GM23338 (cell line): ENCODE measurements at regions not wholly inside any gene's neighbourhood (a gene's known extent, or its start where the extent isn't known, plus 50 kb on each side); places are given as distances from the start of the nearest gene placed in this dataset.

Experiments
- EZH2 ChIP-seq: fragments of 200-600 bp; sonication (generic); IDR thresholded peaks from one replicate; pipeline ENCODE4 v1.8.0; 2017; ENCODE audit warnings: antibody characterized with exemption, mild to moderate bottlenecking, low read depth; ENCODE audit not compliant: unreplicated experiment
- EZH2phosphoT487 ChIP-seq: fragments of 200-600 bp; sonication (generic); IDR thresholded peaks from one replicate; pipeline ENCODE4 v1.8.1; 2018; ENCODE audit warnings: antibody characterized with exemption; ENCODE audit not compliant: unreplicated experiment
- NANOG ChIP-seq: IDR thresholded peaks from 2 replicates; pipeline ENCODE4 v1.6.1; 2016; ENCODE audit warnings: antibody characterized with exemption, borderline replicate concordance
- POLR2AphosphoS5 ChIP-seq: IDR thresholded peaks from 2 replicates; pipeline ENCODE4 v1.6.1; 2016; ENCODE audit warnings: antibody characterized with exemption, low read depth
- STAT1 ChIP-seq: IDR thresholded peaks from one replicate; pipeline ENCODE4 v1.6.1; 2016; ENCODE audit warnings: antibody characterized with exemption; ENCODE audit not compliant: unreplicated experiment
- ZNF114 ChIP-seq: fragments of 250-450 bp; sonication (Bioruptor Pico); IDR thresholded peaks from 2 replicates; pipeline ENCODE4 v1.5.0; 2020; ENCODE audit warnings: mild to moderate bottlenecking, moderate library complexity
- TF ChIP-seq, protein P1 (sequence below), 2 experiments: fragments of 200-600 bp in 1 of 2; sonication (generic) in 1 of 2; conservative IDR thresholded peaks; 2 replicates each; pipeline versions ENCODE4 v1.5.1 to v1.6.1; 2016 to 2017; ENCODE audit warnings: antibody characterized with exemption in 2 of 2, low read depth in 2 of 2, mild to moderate bottlenecking in 2 of 2, moderate library complexity in 1 of 2
- TF ChIP-seq, protein P2 (sequence below): IDR thresholded peaks from one replicate; pipeline ENCODE4 v1.6.1; 2018; ENCODE audit warnings: antibody characterized with exemption; ENCODE audit not compliant: unreplicated experiment
- TF ChIP-seq, protein P3 (sequence below): IDR thresholded peaks from 2 replicates; pipeline ENCODE4 v1.6.1; 2016; ENCODE audit warnings: antibody characterized with exemption

- TF ChIP-seq POLR2AphosphoS5: no peak
- TF ChIP-seq, protein P1, sequence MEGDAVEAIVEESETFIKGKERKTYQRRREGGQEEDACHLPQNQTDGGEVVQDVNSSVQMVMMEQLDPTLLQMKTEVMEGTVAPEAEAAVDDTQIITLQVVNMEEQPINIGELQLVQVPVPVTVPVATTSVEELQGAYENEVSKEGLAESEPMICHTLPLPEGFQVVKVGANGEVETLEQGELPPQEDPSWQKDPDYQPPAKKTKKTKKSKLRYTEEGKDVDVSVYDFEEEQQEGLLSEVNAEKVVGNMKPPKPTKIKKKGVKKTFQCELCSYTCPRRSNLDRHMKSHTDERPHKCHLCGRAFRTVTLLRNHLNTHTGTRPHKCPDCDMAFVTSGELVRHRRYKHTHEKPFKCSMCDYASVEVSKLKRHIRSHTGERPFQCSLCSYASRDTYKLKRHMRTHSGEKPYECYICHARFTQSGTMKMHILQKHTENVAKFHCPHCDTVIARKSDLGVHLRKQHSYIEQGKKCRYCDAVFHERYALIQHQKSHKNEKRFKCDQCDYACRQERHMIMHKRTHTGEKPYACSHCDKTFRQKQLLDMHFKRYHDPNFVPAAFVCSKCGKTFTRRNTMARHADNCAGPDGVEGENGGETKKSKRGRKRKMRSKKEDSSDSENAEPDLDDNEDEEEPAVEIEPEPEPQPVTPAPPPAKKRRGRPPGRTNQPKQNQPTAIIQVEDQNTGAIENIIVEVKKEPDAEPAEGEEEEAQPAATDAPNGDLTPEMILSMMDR (conservative IDR thresholded peaks at IDR 0.05; ENCODE audit: low read depth in 2 of 2): no peak
- TF ChIP-seq, protein P2, sequence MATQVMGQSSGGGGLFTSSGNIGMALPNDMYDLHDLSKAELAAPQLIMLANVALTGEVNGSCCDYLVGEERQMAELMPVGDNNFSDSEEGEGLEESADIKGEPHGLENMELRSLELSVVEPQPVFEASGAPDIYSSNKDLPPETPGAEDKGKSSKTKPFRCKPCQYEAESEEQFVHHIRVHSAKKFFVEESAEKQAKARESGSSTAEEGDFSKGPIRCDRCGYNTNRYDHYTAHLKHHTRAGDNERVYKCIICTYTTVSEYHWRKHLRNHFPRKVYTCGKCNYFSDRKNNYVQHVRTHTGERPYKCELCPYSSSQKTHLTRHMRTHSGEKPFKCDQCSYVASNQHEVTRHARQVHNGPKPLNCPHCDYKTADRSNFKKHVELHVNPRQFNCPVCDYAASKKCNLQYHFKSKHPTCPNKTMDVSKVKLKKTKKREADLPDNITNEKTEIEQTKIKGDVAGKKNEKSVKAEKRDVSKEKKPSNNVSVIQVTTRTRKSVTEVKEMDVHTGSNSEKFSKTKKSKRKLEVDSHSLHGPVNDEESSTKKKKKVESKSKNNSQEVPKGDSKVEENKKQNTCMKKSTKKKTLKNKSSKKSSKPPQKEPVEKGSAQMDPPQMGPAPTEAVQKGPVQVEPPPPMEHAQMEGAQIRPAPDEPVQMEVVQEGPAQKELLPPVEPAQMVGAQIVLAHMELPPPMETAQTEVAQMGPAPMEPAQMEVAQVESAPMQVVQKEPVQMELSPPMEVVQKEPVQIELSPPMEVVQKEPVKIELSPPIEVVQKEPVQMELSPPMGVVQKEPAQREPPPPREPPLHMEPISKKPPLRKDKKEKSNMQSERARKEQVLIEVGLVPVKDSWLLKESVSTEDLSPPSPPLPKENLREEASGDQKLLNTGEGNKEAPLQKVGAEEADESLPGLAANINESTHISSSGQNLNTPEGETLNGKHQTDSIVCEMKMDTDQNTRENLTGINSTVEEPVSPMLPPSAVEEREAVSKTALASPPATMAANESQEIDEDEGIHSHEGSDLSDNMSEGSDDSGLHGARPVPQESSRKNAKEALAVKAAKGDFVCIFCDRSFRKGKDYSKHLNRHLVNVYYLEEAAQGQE: no peak
- no peak for TF ChIP-seq EZH2
- no peak for TF ChIP-seq EZH2phosphoT487
- TF ChIP-seq ZNF114 (CRISPR knock-in tag): no peak
- TF ChIP-seq NANOG: no peak
- TF ChIP-seq, protein P3, sequence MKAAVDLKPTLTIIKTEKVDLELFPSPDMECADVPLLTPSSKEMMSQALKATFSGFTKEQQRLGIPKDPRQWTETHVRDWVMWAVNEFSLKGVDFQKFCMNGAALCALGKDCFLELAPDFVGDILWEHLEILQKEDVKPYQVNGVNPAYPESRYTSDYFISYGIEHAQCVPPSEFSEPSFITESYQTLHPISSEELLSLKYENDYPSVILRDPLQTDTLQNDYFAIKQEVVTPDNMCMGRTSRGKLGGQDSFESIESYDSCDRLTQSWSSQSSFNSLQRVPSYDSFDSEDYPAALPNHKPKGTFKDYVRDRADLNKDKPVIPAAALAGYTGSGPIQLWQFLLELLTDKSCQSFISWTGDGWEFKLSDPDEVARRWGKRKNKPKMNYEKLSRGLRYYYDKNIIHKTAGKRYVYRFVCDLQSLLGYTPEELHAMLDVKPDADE: no peak
- TF ChIP-seq STAT1: no peak
Measured at GRCh38 chr2:132033949-132034348, 127.8 kb downstream of the ANKRD30BL start.
